Cardiac muscle cell (in vitro differentiated cells and primary cell): ENCODE measurements at regions not wholly inside any gene's neighbourhood (a gene's known extent, or its start where the extent isn't known, plus 50 kb on each side); places are given as distances from the start of the nearest gene placed in this dataset.
"Not testable (repeated sequence)": the region's sequence is repeated elsewhere in the genome, so short reads cannot be mapped to it uniquely, and the experiment has no call there.

Experiments used
- DNase-seq, 2 donors: peaks; one replicate each; pipeline versions ENCODE4 v3.0.0 to v3.0.0-alpha.2; 2010 to 2017; ENCODE audit warnings: low read depth in 1 of 2, low spot score in 1 of 2
- H3K27ac ChIP-seq: fragments of 200-600 bp; sonication (generic); 2 replicates; pipeline ENCODE4 v1.5.1; 2016
- H3K27me3 ChIP-seq: fragments of 200-600 bp; sonication (generic); 2 replicates; pipeline ENCODE4 v1.6.0; 2016; ENCODE audit warnings: control low read depth
- H3K36me3 ChIP-seq: fragments of 200-600 bp; sonication (generic); 2 replicates; pipeline ENCODE4 v1.5.1; 2016; ENCODE audit warnings: control low read depth
- H3K4me1 ChIP-seq: fragments of 200-600 bp; sonication (generic); 2 replicates; pipeline ENCODE4 v1.8.1; 2017; ENCODE audit warnings: low read depth, mild to moderate bottlenecking, mixed run types
- H3K4me3 ChIP-seq: fragments of 200-600 bp; sonication (generic); 2 replicates; pipeline ENCODE4 v1.5.1; 2016; ENCODE audit warnings: mild to moderate bottlenecking
- H3K9me3 ChIP-seq: fragments of 200-600 bp; sonication (generic); 2 replicates; pipeline ENCODE4 v1.5.1; 2017; ENCODE audit warnings: low read depth, mild to moderate bottlenecking, control low read depth
- TF ChIP-seq, protein P1 (sequence below): IDR thresholded peaks from 2 replicates; pipeline ENCODE4 v1.5.1; 2012; ENCODE audit warnings: low read depth, mild to moderate bottlenecking, low read length

GRCh38 chr10:44749151-44749550, 162.0 kb upstream of the TMEM72 start:
- H3K27me3 ChIP-seq: no peaks in the 10 kb centered on the region
- H3K36me3 ChIP-seq: no peaks in the 10 kb centered on the region
- H3K4me1 ChIP-seq: no peaks in the 10 kb centered on the region
- no peak overlapping the region for H3K4me3 ChIP-seq
- H3K27ac ChIP-seq: no peak overlapping the region
- no peak for DNase-seq
- TF ChIP-seq, protein P1, sequence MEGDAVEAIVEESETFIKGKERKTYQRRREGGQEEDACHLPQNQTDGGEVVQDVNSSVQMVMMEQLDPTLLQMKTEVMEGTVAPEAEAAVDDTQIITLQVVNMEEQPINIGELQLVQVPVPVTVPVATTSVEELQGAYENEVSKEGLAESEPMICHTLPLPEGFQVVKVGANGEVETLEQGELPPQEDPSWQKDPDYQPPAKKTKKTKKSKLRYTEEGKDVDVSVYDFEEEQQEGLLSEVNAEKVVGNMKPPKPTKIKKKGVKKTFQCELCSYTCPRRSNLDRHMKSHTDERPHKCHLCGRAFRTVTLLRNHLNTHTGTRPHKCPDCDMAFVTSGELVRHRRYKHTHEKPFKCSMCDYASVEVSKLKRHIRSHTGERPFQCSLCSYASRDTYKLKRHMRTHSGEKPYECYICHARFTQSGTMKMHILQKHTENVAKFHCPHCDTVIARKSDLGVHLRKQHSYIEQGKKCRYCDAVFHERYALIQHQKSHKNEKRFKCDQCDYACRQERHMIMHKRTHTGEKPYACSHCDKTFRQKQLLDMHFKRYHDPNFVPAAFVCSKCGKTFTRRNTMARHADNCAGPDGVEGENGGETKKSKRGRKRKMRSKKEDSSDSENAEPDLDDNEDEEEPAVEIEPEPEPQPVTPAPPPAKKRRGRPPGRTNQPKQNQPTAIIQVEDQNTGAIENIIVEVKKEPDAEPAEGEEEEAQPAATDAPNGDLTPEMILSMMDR: no peak
- no peaks in the 10 kb centered on the region for H3K9me3 ChIP-seq

DNA sequence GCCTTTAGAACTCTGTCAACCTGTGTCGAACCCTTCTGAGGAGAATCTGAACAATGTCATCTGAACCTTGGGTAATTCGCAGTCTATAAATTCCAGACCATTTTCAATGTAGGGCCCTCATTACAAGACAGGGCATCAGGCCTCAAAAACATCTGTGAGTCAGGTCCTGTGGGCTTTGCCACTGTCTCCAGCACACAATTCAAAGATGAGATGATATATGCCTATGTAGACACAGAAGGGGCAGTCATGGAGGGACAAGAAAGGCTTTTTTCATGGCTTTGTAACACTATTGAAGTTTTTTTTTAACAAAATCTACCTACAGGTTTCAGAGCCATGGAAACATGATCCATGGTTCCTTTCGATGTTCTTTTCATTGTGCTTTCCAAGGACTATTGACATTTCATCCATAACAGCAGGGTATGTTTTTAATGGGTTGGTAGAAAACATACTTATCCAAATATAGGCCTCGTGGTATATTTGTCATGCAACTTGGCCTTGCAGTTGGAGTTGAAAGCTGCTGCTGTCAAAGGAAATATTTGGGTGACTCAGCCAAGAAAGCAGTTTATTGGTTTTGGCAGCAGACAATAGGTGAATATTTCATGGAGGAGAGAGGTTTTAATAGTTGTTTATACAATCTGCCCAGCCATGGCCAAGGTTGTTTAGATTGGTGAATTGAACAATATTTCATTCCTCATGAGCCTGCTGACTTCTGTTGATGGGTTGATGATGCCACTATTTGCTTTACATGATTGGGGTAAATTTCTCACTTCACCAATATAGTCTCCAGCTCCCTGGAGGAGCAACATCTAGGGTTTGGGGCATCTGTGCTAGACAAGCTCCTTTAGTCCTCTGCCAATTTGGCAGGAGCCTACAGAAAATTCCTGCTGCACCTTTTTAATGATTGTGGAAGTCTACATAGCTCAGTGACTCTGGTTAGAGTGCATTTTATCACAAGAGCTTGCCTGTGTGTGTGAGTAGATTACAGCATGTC, 158.4 kb upstream of the TMEM72 start:
- Histone ChIP-seq H3K36me3 (no peaks in the 10 kb centered on the region), H3K4me3 (no peak overlapping the region), H3K9me3 (no peaks in the 10 kb centered on the region), H3K4me1 (no peaks in the 10 kb centered on the region), H3K27ac (no peak overlapping the region), H3K27me3 (no peaks in the 10 kb centered on the region)
- TF ChIP-seq, protein P1: no peak
- peak in 1 of 2 donors; percentile 78 for DNase-seq

- DNase-seq: not testable (repeated sequence)
These were observed 156.8 kb upstream of the TMEM72 start for GRCh38 chr10:44754355-44754754.

GRCh38 chr10:44755481-44755880, 155.7 kb upstream of the TMEM72 start:
- Histone ChIP-seq H3K27me3 (no peaks in the 10 kb centered on the region), H3K36me3 (no peaks in the 10 kb centered on the region), H3K9me3 (no peaks in the 10 kb centered on the region), H3K4me3 (no peak overlapping the region), H3K4me1 (no peaks in the 10 kb centered on the region), H3K27ac (no peak overlapping the region)
- DNase-seq: no peak
- TF ChIP-seq, protein P1: no peak

More at GRCh38 chr10:44754355-44754754, 156.8 kb upstream of the TMEM72 start:
- H3K4me3 ChIP-seq, H3K27ac ChIP-seq, H3K36me3 ChIP-seq, H3K27me3 ChIP-seq, H3K9me3 ChIP-seq, H3K4me1 ChIP-seq: not testable (repeated sequence)

GRCh38 chr10:44756216-44756615, 154.9 kb upstream of the TMEM72 start:
- TF ChIP-seq, protein P1: no peak
- H3K9me3 ChIP-seq: no peaks in the 10 kb centered on the region
- H3K27ac ChIP-seq: no peak overlapping the region
- DNase-seq: peak in 1 of 2 donors; percentile 17
- no peaks in the 10 kb centered on the region for H3K27me3 ChIP-seq
- H3K4me1 ChIP-seq: no peaks in the 10 kb centered on the region
- H3K36me3 ChIP-seq: no peaks in the 10 kb centered on the region
- H3K4me3 ChIP-seq: no peak overlapping the region

GRCh38 chr10:44757551-44758205, 153.5 kb upstream of the TMEM72 start:
- H3K27me3 ChIP-seq: no peaks in the 10 kb centered on the region
- H3K27ac ChIP-seq: no peak overlapping the region
- DNase-seq: no peak
- H3K36me3 ChIP-seq: no peaks in the 10 kb centered on the region
- no peaks in the 10 kb centered on the region for H3K9me3 ChIP-seq
- TF ChIP-seq, protein P1: no peak
- H3K4me1 ChIP-seq: no peaks in the 10 kb centered on the region
- no peak overlapping the region for H3K4me3 ChIP-seq
